ENCODE measurements at regions not wholly inside any gene's neighbourhood (a gene's known extent, or its start where the extent isn't known, plus 50 kb on each side); places are given as distances from the start of the nearest gene placed in this dataset.

DNA sequence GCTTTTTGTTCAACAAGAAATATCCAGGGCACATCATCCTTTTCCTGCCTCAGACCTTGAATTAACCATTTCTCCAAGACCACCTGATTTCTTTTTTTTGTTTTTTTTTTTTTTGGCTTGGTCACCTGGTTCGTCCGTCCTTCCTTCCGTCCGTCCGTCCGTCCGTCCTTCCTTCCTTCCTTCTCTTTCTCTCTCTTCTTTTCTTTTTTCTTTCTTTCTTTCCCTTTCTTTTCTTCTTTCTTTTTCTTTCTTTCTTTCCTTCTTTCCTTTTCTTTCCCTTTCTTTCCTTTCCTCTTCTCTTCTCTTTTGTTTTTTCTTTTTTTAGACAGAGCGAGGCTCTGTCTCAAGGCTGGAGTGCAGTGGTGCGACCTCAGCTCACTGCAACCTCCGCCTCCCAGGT lies 80.7 kb downstream of the TET3 start:
- DNase-seq, result no peak

DNA sequence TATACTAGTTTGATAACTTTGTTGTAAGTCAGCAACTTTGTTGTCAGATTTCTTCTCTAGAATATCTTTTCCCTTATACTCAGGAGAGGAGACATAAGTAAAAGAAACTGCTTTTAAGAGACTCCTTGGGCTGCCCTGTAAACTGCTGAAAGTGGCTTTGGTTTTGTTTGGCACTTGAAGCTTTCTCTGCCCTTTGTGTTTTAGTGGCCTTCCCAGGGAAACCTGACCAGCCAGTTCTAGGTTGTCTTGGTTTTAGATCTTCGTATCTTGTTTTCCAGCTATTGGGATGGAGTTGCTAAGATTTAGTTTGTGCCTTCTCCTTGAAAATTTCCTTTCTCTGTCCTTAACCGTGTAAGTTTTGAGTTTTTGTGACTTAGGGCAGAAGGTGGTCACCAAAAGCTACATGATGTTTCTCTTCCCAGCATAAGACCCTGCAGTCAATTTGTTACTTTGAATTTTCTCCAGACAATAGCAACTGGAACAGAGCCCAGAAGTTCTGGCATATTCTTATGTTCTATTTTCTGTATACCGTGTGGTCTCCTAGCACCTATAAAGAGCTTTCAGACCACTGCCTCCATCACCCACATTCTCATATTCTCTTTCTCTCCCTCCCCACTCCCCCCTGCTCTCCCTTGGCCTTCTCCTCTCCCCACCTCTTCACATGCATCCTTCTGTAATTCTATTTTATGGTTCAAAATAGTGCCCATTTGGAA lies 81.1 kb downstream of the BOLA3 start:
- peak; percentile 42 for DNase-seq

DNA sequence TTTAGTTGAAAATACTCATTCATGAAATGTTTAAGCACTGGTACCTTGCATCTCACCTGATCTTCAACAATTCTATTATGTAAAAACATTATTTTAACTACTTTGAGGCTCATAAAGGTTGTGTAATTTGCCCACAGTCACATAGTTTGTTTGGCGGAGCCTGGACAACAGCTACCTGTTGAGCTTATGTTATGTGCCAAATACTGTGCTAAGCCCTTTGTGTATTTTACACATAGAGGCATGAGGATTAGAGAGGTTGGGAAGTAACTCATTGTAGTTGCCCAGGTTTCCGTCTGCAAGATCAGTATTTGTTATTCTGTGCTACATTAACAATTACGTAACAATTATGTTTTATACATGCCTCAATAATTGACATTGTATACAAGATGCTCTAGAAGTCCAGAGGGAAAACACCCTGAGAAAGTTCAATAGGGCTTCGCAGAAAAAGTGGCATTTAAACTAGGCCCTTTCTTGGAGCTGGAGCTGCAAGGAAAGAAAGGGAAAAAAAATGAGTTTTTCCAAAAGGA lies 80.4 kb downstream of the BOLA3 start:
- DNase-seq, result no peak

DNA sequence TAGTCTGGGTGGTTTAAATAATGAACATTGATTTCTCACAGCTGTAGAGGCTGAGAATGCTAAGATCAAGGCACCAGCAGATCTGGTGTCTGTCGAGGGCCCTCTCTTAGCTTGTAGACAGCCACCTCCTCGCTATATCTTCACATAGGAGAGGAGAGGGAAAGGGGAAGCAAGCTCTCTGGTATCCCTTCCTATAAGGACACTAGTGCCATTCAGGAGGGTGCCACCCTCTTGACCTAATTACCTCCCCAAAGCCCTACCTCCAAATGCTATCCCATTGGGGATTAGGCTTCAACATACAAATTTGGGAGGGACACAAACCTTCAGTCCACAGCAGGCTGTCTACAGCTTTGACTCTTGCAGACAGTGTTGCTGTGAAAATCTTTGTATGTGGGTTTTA lies 76.7 kb downstream of the BOLA3 start:
- no peak for DNase-seq

GRCh38 chr2:74071426-74071825 lies 76.3 kb downstream of the BOLA3 start:
- DNase-seq, result no peak

DNA sequence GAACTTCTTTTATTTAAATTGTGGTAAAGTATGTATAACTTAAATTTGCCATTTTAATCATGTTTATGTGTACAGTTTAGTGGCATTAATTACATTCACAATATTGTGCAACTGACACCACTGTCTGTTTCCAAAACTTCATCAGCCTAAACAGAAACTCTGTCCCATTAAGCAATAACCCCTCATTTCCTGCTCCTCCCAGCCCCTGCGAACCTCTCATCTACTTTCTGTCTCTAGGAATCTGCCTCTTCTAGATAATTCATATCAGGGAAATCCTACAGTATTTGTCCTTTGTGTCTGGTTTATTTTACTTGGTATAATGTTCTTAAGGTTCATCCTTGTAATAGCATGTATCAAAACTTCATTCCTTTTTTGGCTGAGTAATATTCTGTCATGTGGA lies 75.1 kb downstream of the BOLA3 start:
- DNase-seq, result no peak

DNA sequence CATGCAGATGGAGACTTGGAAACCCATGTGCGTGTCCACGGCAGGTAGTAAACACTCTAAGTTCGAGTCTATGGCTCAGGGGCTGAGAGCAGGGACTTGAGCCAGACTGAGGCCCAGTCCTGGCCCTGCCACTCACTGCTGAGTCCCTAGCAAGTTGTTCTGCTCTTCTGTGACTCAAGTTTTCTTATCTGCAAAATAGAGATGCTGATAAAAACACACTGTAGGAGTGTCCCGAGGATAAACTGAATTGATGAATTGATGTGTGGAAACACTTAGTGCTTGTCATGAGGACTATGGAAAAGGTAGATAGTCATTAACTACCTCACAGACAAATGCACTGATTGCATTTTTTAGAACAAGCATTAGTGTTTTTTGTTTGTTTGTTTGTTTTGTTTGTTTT lies 73.2 kb downstream of the BOLA3 start:
- no peak for DNase-seq

DNA sequence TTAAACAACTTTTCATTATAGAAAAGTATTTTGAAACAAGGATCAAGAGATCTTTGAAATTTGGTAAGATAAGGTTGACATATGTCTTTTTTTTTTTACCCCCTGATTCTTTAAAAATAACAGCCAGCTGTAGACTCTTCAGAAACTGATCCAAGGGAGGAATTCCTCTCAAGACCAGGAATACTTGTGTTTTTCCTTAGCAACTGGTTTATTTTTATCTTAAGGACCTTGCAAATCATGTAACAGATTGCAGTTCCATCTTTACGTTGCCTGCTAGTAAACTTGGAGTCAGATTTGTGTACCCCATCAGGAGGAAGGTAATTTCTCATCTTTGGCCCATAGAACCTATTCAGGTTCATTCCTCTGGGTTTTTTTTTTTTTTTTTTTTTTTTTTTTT lies 71.6 kb downstream of the BOLA3 start:
- no peak for DNase-seq

GRCh38 chr2:74077636-74078035 lies 70.1 kb downstream of the BOLA3 start:
- no peak for DNase-seq

DNA sequence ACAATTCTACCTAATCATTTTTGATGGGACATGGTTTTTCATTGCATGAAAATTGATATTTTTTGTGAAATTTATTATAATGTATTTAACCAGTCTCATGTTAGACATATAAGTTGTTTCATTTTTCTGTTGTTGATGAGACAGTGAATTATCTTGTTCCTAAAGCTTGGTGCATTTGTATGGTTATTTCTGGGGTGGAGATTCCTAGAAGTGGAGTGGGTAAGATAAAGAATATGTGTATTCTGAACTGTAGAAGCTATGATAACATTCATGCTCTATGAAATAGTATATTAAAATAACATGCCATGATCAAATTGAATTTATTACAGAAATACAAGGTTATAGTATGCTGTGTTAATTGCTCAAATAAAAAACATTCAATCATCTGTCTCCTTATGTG lies 69.2 kb downstream of the BOLA3 start:
- no peak for DNase-seq

DNA sequence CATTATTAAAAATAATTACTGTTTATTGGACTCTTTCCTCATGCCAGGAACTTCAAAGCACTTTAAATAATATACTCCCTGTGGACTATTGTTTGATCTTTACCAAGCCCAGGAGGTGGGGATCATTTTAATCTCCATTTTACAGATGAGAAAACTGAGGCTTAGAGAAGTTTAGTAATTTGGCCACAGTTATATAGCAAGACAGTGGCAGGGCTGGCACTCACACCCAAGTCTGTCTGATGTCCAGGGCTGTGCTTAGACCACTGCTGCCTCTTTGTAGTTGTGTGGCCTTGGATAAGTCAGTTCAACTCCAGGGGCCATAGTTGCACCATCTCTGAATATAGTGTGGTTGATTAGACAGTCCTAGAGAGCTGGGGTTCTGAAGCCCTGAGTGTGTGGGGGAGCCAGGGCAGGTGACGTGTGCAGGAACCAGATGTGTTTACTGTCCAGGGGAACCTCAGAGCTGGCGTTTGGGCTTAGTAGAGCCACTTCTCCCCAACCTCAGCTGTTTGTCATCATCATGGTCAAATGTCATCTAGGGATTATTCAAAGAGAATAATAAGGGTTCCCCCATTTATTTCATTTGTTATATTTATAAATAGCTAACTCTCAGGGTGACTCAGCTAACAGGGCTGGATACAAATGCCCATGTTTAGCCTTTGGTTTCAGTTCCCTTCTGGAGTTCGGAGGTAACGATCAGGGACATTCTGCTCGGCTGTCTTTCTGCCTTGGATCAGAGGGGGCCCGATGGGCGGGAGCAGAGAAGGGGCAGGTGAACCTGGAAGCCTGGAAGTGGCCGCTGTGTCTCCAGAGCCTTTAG lies 68.0 kb downstream of the BOLA3 start:
- DNase-seq, result no peak

- no peak for DNase-seq
Measured at GRCh38 chr2:74080346-74080745, 67.4 kb downstream of the BOLA3 start.

DNA sequence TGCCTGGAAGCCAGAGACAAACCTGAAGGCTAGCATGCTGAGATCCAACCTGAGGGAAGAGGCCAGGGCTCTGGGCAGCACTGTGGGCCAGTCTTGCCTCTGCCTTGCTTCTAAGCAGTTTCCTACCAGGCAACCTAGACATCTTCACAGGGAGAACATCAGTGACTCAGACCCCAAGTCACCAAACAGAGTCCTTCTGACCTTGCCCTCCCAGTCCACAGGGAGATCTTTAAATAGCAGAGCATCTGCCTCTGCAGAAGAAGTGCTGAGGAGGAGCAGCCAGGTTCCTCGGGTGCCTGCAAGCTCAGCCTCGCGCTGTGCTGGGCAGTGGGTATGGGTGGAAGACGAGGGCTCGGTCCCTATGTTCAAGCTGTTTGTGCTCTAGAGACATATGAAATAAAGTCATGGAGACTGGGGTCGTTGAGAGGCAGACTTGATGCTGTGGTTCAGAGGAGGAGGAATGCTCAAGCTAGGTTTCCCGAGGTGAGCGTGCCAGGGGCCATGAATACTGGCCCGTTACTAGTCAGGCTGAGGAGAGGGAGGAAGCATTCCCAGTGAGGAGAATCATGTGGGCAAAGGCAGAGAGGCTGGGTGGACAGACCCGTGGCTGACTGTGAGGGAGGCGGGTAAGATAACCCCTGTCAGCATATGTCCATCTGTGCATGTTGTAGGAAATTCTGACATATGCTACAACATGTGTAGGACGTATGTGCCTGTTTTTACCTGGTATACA lies 66.5 kb downstream of the BOLA3 start:
- no peak for DNase-seq

DNA sequence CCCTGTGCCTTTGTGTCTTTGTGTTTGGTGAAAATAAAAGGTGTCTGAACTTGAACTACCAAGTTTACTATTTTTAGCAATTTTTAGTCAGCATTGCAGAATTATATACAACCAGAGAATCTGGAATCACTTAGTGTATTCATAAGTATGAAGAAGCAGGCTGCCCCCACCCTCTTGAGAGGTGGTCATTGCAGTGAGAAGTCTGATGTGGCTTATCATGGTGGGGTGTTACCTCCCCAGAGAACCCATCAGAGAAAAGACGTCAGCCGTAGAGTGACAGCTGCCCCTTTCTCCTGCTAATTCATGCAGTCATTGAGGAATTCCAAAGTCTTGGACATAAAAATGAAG lies 66.0 kb downstream of the BOLA3 start:
- no peak for DNase-seq

DNA sequence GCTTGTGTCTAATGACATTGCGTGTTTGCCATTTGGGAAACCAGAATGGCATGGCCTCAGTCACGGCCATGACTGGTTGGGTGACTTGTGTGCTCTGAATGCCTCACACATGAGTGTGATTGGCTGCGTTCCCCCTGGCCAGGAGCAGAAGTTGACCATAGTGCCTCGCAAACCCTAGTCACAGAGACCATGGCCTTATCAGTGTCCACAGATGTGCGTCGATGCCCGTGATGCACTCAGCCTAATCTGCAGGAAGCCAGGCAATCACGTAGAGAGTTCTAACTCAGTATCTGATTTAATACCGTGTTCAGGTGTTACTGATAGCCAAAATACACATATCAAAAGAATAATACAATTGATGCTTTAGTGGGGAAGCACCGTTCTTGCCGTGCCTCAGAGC lies 64.0 kb downstream of the BOLA3 start:
- DNase-seq, result no peak
